Endothelial cell of umbilical vein (primary cell): ENCODE measurements at regions not wholly inside any gene's neighbourhood (a gene's known extent, or its start where the extent isn't known, plus 50 kb on each side); places are given as distances from the start of the nearest gene placed in this dataset.

Experiments used
- BruUV-seq: library from RNA; stranded (reverse); fragments of 400-500 nt; replicated peaks from 2 replicates; lab custom pipeline; 2021; lab: Mats Ljungman, UMichigan
- CTCF ChIA-PET: fragments of 300-600, 350-600 bp; sonication (Branson Sonifier 250); formaldehyde crosslinking; loops from one replicate; lab custom pipeline; 2021; ENCODE audit warnings: antibody characterized with exemption, inconsistent platforms; lab: Charles Lee
- POLR2A ChIA-PET: fragments of 300-600, 350-600 bp; sonication (Branson Sonifier 250); formaldehyde crosslinking; loops from one replicate; lab custom pipeline; 2021; ENCODE audit warnings: antibody characterized with exemption, inconsistent platforms; lab: Charles Lee
- DNase-seq: peaks from one replicate; pipeline ENCODE4 v3.0.0-alpha.2; 2011; ENCODE audit warnings: low read depth, low spot score
- FAIRE-seq: peaks from 2 replicates; lab custom pipeline; 2011; peaks lifted over from hg19 to GRCh38; lab: Jason Lieb, UNC
- H2AFZ ChIP-seq: 2 replicates; pipeline ENCODE4 v1.6.0; 2012; ENCODE audit warnings: low read depth, low read length, control low read depth, inconsistent platforms
- H3K27ac ChIP-seq: 2 replicates; pipeline ENCODE4 v1.5.1; 2011; ENCODE audit warnings: low read depth, mild to moderate bottlenecking, control low read depth, low read length, moderate library complexity; ENCODE audit not compliant: insufficient read depth
- H3K27me3 ChIP-seq, 2 experiments: 2 replicates each; pipeline versions ENCODE4 v1.6.0 to v1.6.1; 2011; ENCODE audit warnings: low read length in 2 of 2, mixed read lengths in 1 of 2; ENCODE audit not compliant: control insufficient read depth in 2 of 2, insufficient read depth in 2 of 2
- H3K36me3 ChIP-seq, 2 experiments: 2 replicates in 1 of 2; 3 replicates in 1 of 2; pipeline ENCODE4 v1.5.1; 2011; ENCODE audit warnings: low read length in 2 of 2, mild to moderate bottlenecking in 1 of 2, moderate library complexity in 1 of 2; ENCODE audit not compliant: control insufficient read depth in 2 of 2, insufficient read depth in 2 of 2; ENCODE audit errors: extremely low read depth in 1 of 2
- H3K4me1 ChIP-seq: 3 replicates; pipeline ENCODE4 v1.5.1; 2011; ENCODE audit warnings: mild to moderate bottlenecking, low read length; ENCODE audit not compliant: control insufficient read depth, insufficient read depth; ENCODE audit errors: extremely low read depth
- H3K4me2 ChIP-seq: 2 replicates; pipeline ENCODE4 v1.6.1; 2011; ENCODE audit warnings: low read length, control low read depth, mixed read lengths; ENCODE audit not compliant: insufficient read depth
- H3K4me3 ChIP-seq, 3 experiments: fragments of 200-600 bp in 1 of 3; sonication (generic), shearing (Covaris generic) in 1 of 3; replicated peaks in 1 of 3; 2 replicates each; pipeline ENCODE4 v1.5.1; 2011 to 2016; ENCODE audit warnings: control low read depth in 3 of 3, low read length in 3 of 3, mild to moderate bottlenecking in 2 of 3, inconsistent platforms in 1 of 3, low read depth in 1 of 3, moderate library complexity in 1 of 3; ENCODE audit not compliant: insufficient read depth in 1 of 3
- H3K79me2 ChIP-seq: 2 replicates; pipeline ENCODE4 v1.6.0; 2012; ENCODE audit warnings: low read length, inconsistent platforms; ENCODE audit not compliant: control insufficient read depth, insufficient read depth
- H3K9ac ChIP-seq: replicated peaks from 2 replicates; pipeline ENCODE3; 2011; ENCODE audit warnings: low read length, control low read depth; ENCODE audit not compliant: insufficient read depth; ENCODE audit errors: extremely low read depth
- H3K9me1 ChIP-seq: replicated peaks from 3 replicates; pipeline ENCODE4 v1.6.0; 2011; ENCODE audit warnings: mild to moderate bottlenecking, low read length; ENCODE audit not compliant: control insufficient read depth, insufficient read depth; ENCODE audit errors: extremely low read depth
- H3K9me3 ChIP-seq: replicated peaks from 2 replicates; pipeline ENCODE4 v1.5.1; 2012; ENCODE audit warnings: low read length, inconsistent platforms; ENCODE audit not compliant: control insufficient read depth, insufficient read depth
- H4K20me1 ChIP-seq: replicated peaks from 2 replicates; pipeline ENCODE3; 2011; ENCODE audit warnings: mild to moderate bottlenecking, low read length; ENCODE audit not compliant: control insufficient read depth, insufficient read depth; ENCODE audit errors: extremely low read depth
- CTCF ChIP-seq, 2 donors: IDR thresholded peaks; 1 replicate in 1 of 2; 2 replicates in 1 of 2; pipeline ENCODE4 v1.5.1; 2011; ENCODE audit warnings: low read length in 2 of 2, mild to moderate bottlenecking in 2 of 2, moderate library complexity in 2 of 2, control low read depth in 1 of 2, inconsistent platforms in 1 of 2, low read depth in 1 of 2; ENCODE audit not compliant: insufficient read depth in 1 of 2; ENCODE audit errors: extremely low read depth in 1 of 2
- EZH2 ChIP-seq: IDR thresholded peaks from 2 replicates; pipeline ENCODE4 v1.6.1; 2012; ENCODE audit warnings: borderline replicate concordance, low read depth, mild to moderate bottlenecking, moderate library complexity, low read length, inconsistent platforms; ENCODE audit not compliant: severe bottlenecking
- FOS ChIP-seq: IDR thresholded peaks from 2 replicates; pipeline ENCODE4 v1.6.1; 2011; ENCODE audit warnings: mild to moderate bottlenecking, low read length, moderate library complexity, borderline replicate concordance; ENCODE audit not compliant: insufficient read depth
- GATA2 ChIP-seq: IDR thresholded peaks from 2 replicates; pipeline ENCODE4 v1.7.0; 2011; ENCODE audit warnings: low read depth, mild to moderate bottlenecking, moderate library complexity, mixed read lengths, low read length; ENCODE audit not compliant: insufficient read length, insufficient read depth
- JUN ChIP-seq: IDR thresholded peaks from 2 replicates; pipeline ENCODE4 v1.6.1; 2011; ENCODE audit warnings: borderline replicate concordance, low read depth; ENCODE audit not compliant: insufficient read length, insufficient read depth
- MAX ChIP-seq: IDR thresholded peaks from 2 replicates; pipeline ENCODE4 v1.6.1; 2011; ENCODE audit not compliant: insufficient read depth, insufficient read length
- MYC ChIP-seq: IDR thresholded peaks from one replicate; pipeline ENCODE4 v1.6.1; 2011; ENCODE audit warnings: mild to moderate bottlenecking, low read depth, low read length
- dilution Hi-C: fragments of 300-500 bp; cut with MboI; formaldehyde crosslinking; loops from one replicate; pipeline ENCODE4 v1.15.0; 2019; ENCODE audit warnings: low sequenced_read_pairs; ENCODE audit not compliant: extremely low pct_ligation_motif_present
- intact Hi-C: fragments of 100-400 bp; cut with micrococcal nuclease; formaldehyde crosslinking; loops from one replicate; pipeline ENCODE4 v1.10.0; 2022

GRCh38 chr4:28251831-28252230 is 1391.2 kb downstream of the STIM2 start:
- no peaks in the 10 kb centered on the region for H3K79me2 ChIP-seq
- H3K4me1 ChIP-seq: no peaks in the 10 kb centered on the region
- H3K27ac ChIP-seq: no peak overlapping the region
- no peaks in the 10 kb centered on the region for H3K27me3 ChIP-seq
- POLR2A ChIA-PET: no interaction called here
- FAIRE-seq: no peak
- no peak for TF ChIP-seq EZH2
- no peak for TF ChIP-seq MAX
- TF ChIP-seq GATA2: no peak
- TF ChIP-seq JUN: no peak
- no peak for TF ChIP-seq FOS
- TF ChIP-seq MYC: no peak
- no peak for TF ChIP-seq CTCF (IDR thresholded peaks at IDR 0.05; ENCODE audit: extremely low read depth in 1 of 2, insufficient read depth in 1 of 2, low read depth in 1 of 2, low read length in 2 of 2)
- H3K4me3 ChIP-seq: no peak overlapping the region
- no peaks in the 10 kb centered on the region for H3K9me1 ChIP-seq
- intact Hi-C loops (no loop called here), dilution Hi-C loops (no loop called here)
- no peaks in the 10 kb centered on the region for H3K36me3 ChIP-seq
- no peaks in the 10 kb centered on the region for H4K20me1 ChIP-seq
- no peak overlapping the region for H2AFZ ChIP-seq
- H3K9ac ChIP-seq: no peak overlapping the region
- no peak overlapping the region for H3K4me2 ChIP-seq
- DNase-seq: no peak
- BruUV-seq: no TSS peak
- H3K9me3 ChIP-seq: no peaks in the 10 kb centered on the region
- CTCF ChIA-PET: interaction anchor here (0.6 kb wide), 1 partner anchor 12 kb away, joined by 3 read pairs; no protein-coding TSS in a partner anchor
